Endothelial cell of umbilical vein (primary cell): ENCODE measurements at regions not wholly inside any gene's neighbourhood (a gene's known extent, or its start where the extent isn't known, plus 50 kb on each side); places are given as distances from the start of the nearest gene placed in this dataset.

Experiments used
- BruUV-seq: library from RNA; stranded (reverse); fragments of 400-500 nt; replicated peaks from 2 replicates; lab custom pipeline; 2021; lab: Mats Ljungman, UMichigan
- CTCF ChIA-PET: fragments of 300-600, 350-600 bp; sonication (Branson Sonifier 250); formaldehyde crosslinking; loops from one replicate; lab custom pipeline; 2021; ENCODE audit warnings: antibody characterized with exemption, inconsistent platforms; lab: Charles Lee
- POLR2A ChIA-PET: fragments of 300-600, 350-600 bp; sonication (Branson Sonifier 250); formaldehyde crosslinking; loops from one replicate; lab custom pipeline; 2021; ENCODE audit warnings: antibody characterized with exemption, inconsistent platforms; lab: Charles Lee
- DNase-seq: peaks from one replicate; pipeline ENCODE4 v3.0.0-alpha.2; 2011; ENCODE audit warnings: low read depth, low spot score
- FAIRE-seq: peaks from 2 replicates; lab custom pipeline; 2011; peaks lifted over from hg19 to GRCh38; lab: Jason Lieb, UNC
- H2AFZ ChIP-seq: 2 replicates; pipeline ENCODE4 v1.6.0; 2012; ENCODE audit warnings: low read depth, low read length, control low read depth, inconsistent platforms
- H3K27ac ChIP-seq: 2 replicates; pipeline ENCODE4 v1.5.1; 2011; ENCODE audit warnings: low read depth, mild to moderate bottlenecking, control low read depth, low read length, moderate library complexity; ENCODE audit not compliant: insufficient read depth
- H3K27me3 ChIP-seq, 2 experiments: 2 replicates each; pipeline versions ENCODE4 v1.6.0 to v1.6.1; 2011; ENCODE audit warnings: low read length in 2 of 2, mixed read lengths in 1 of 2; ENCODE audit not compliant: control insufficient read depth in 2 of 2, insufficient read depth in 2 of 2
- H3K36me3 ChIP-seq, 2 experiments: 2 replicates in 1 of 2; 3 replicates in 1 of 2; pipeline ENCODE4 v1.5.1; 2011; ENCODE audit warnings: low read length in 2 of 2, mild to moderate bottlenecking in 1 of 2, moderate library complexity in 1 of 2; ENCODE audit not compliant: control insufficient read depth in 2 of 2, insufficient read depth in 2 of 2; ENCODE audit errors: extremely low read depth in 1 of 2
- H3K4me1 ChIP-seq: 3 replicates; pipeline ENCODE4 v1.5.1; 2011; ENCODE audit warnings: mild to moderate bottlenecking, low read length; ENCODE audit not compliant: control insufficient read depth, insufficient read depth; ENCODE audit errors: extremely low read depth
- H3K4me2 ChIP-seq: 2 replicates; pipeline ENCODE4 v1.6.1; 2011; ENCODE audit warnings: low read length, control low read depth, mixed read lengths; ENCODE audit not compliant: insufficient read depth
- H3K4me3 ChIP-seq, 3 experiments: fragments of 200-600 bp in 1 of 3; sonication (generic), shearing (Covaris generic) in 1 of 3; replicated peaks in 1 of 3; 2 replicates each; pipeline ENCODE4 v1.5.1; 2011 to 2016; ENCODE audit warnings: control low read depth in 3 of 3, low read length in 3 of 3, mild to moderate bottlenecking in 2 of 3, inconsistent platforms in 1 of 3, low read depth in 1 of 3, moderate library complexity in 1 of 3; ENCODE audit not compliant: insufficient read depth in 1 of 3
- H3K79me2 ChIP-seq: 2 replicates; pipeline ENCODE4 v1.6.0; 2012; ENCODE audit warnings: low read length, inconsistent platforms; ENCODE audit not compliant: control insufficient read depth, insufficient read depth
- H3K9ac ChIP-seq: replicated peaks from 2 replicates; pipeline ENCODE3; 2011; ENCODE audit warnings: low read length, control low read depth; ENCODE audit not compliant: insufficient read depth; ENCODE audit errors: extremely low read depth
- H3K9me1 ChIP-seq: replicated peaks from 3 replicates; pipeline ENCODE4 v1.6.0; 2011; ENCODE audit warnings: mild to moderate bottlenecking, low read length; ENCODE audit not compliant: control insufficient read depth, insufficient read depth; ENCODE audit errors: extremely low read depth
- H3K9me3 ChIP-seq: replicated peaks from 2 replicates; pipeline ENCODE4 v1.5.1; 2012; ENCODE audit warnings: low read length, inconsistent platforms; ENCODE audit not compliant: control insufficient read depth, insufficient read depth
- H4K20me1 ChIP-seq: replicated peaks from 2 replicates; pipeline ENCODE3; 2011; ENCODE audit warnings: mild to moderate bottlenecking, low read length; ENCODE audit not compliant: control insufficient read depth, insufficient read depth; ENCODE audit errors: extremely low read depth
- CTCF ChIP-seq, 2 donors: IDR thresholded peaks; 1 replicate in 1 of 2; 2 replicates in 1 of 2; pipeline ENCODE4 v1.5.1; 2011; ENCODE audit warnings: low read length in 2 of 2, mild to moderate bottlenecking in 2 of 2, moderate library complexity in 2 of 2, control low read depth in 1 of 2, inconsistent platforms in 1 of 2, low read depth in 1 of 2; ENCODE audit not compliant: insufficient read depth in 1 of 2; ENCODE audit errors: extremely low read depth in 1 of 2
- EZH2 ChIP-seq: IDR thresholded peaks from 2 replicates; pipeline ENCODE4 v1.6.1; 2012; ENCODE audit warnings: borderline replicate concordance, low read depth, mild to moderate bottlenecking, moderate library complexity, low read length, inconsistent platforms; ENCODE audit not compliant: severe bottlenecking
- GATA2 ChIP-seq: IDR thresholded peaks from 2 replicates; pipeline ENCODE4 v1.7.0; 2011; ENCODE audit warnings: low read depth, mild to moderate bottlenecking, moderate library complexity, mixed read lengths, low read length; ENCODE audit not compliant: insufficient read length, insufficient read depth
- MAX ChIP-seq: IDR thresholded peaks from 2 replicates; pipeline ENCODE4 v1.6.1; 2011; ENCODE audit not compliant: insufficient read depth, insufficient read length
- MYC ChIP-seq: IDR thresholded peaks from one replicate; pipeline ENCODE4 v1.6.1; 2011; ENCODE audit warnings: mild to moderate bottlenecking, low read depth, low read length
- POLR2A ChIP-seq: IDR thresholded peaks from 2 replicates; pipeline ENCODE4 v1.6.1; 2012; ENCODE audit warnings: low read depth, mild to moderate bottlenecking, control low read depth, low read length
- POLR2AphosphoS5 ChIP-seq: IDR thresholded peaks from 2 replicates; pipeline ENCODE4 v1.6.1; 2012; ENCODE audit warnings: low read depth, mild to moderate bottlenecking, control low read depth, low read length, moderate library complexity; ENCODE audit not compliant: insufficient read depth
- dilution Hi-C: fragments of 300-500 bp; cut with MboI; formaldehyde crosslinking; loops from one replicate; pipeline ENCODE4 v1.15.0; 2019; ENCODE audit warnings: low sequenced_read_pairs; ENCODE audit not compliant: extremely low pct_ligation_motif_present
- intact Hi-C: fragments of 100-400 bp; cut with micrococcal nuclease; formaldehyde crosslinking; loops from one replicate; pipeline ENCODE4 v1.10.0; 2022

GRCh38 chr3:30456264-30456663 is 150.1 kb upstream of the TGFBR2 start:
- CTCF ChIA-PET: interaction anchor here (0.6 to 1.6 kb wide), 6 partner anchors 8 to 61 kb away, joined by 3 to 5 read pairs (median 4); no protein-coding TSS in a partner anchor

More at GRCh38 chr3:30456264-30456663, 150.1 kb upstream of the TGFBR2 start:
- Histone ChIP-seq H3K27me3 (no peaks in the 10 kb centered on the region), H3K79me2 (no peaks in the 10 kb centered on the region), H4K20me1 (no peaks in the 10 kb centered on the region), H3K4me2 (no peak overlapping the region), H3K4me3 (no peak overlapping the region), H3K36me3 (no peaks in the 10 kb centered on the region), H3K9me3 (no peaks in the 10 kb centered on the region), H3K9ac (no peak overlapping the region), H3K27ac (no peak overlapping the region), H3K9me1 (no peaks in the 10 kb centered on the region), H3K4me1 (no peaks in the 10 kb centered on the region), H2AFZ (no peak overlapping the region)
- TF ChIP-seq EZH2 (no peak), POLR2AphosphoS5 (no peak), CTCF (IDR thresholded peaks at IDR 0.05; ENCODE audit: extremely low read depth in 1 of 2, insufficient read depth in 1 of 2, low read depth in 1 of 2, low read length in 2 of 2) (no peak), POLR2A (no peak), MAX (no peak), GATA2 (no peak), MYC (no peak)
- intact Hi-C loops: no loop called here
- FAIRE-seq (no peak), DNase-seq (no peak)
- dilution Hi-C loops: no loop called here
- POLR2A ChIA-PET: no interaction called here
- BruUV-seq: no TSS peak
